A549 (cell line): ENCODE measurements at regions not wholly inside any gene's neighbourhood (a gene's known extent, or its start where the extent isn't known, plus 50 kb on each side); places are given as distances from the start of the nearest gene placed in this dataset.

Experiments
- CEBPB ChIP-seq, 2 experiments: fragments of >200 bp in 1 of 2; sonication (Bioruptor Twin) in 1 of 2; formaldehyde crosslinking in 1 of 2; IDR thresholded peaks; 2 replicates each; pipeline ENCODE4 v1.6.1; 2012 to 2016
- CTCF ChIP-seq: fragments of >200 bp; sonication (Bioruptor Twin); formaldehyde crosslinking; IDR thresholded peaks from 3 replicates; pipeline ENCODE4 v1.5.1; 2016

DNA sequence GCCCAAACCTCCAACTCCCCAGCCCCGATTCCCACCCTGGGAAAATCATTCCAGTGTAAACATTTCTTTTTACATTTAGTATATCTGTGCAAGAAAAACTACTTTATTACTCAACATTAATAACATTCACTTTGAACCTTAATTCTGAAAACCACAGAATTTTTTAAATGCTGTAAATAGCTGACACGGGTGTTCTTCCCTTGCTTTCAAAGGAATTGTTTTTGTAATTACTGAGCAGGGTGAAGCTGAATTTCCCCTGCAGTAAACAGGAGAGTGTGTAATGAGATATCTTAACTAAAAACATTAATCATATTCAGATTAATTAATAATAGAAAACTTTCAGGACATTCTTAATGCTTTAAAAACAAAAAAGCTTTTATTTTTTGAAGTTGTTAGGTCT is 99.3 kb upstream of the CITED2 start:
- no peak for TF ChIP-seq CEBPB (IDR thresholded peaks at IDR 0.05)
- TF ChIP-seq CTCF, result no peak
